CD4-positive, alpha-beta T cell (primary cell): ENCODE measurements at regions not wholly inside any gene's neighbourhood (a gene's known extent, or its start where the extent isn't known, plus 50 kb on each side); places are given as distances from the start of the nearest gene placed in this dataset.

ENCODE experiments used
- ATAC-seq: fragments of 200-7000 bp; cut with Tn5 transposase; one replicate; pipeline ENCODE4 v1.10.0; 2022; ENCODE audit warnings: mild to moderate bottlenecking; ENCODE audit not compliant: poor library complexity
- CTCF ChIA-PET: fragments of 350-600 bp; sonication (Branson Sonifier 250); formaldehyde crosslinking; loops from one replicate; lab custom pipeline; 2021; ENCODE audit warnings: antibody characterized with exemption, inconsistent platforms; lab: Charles Lee
- POLR2A ChIA-PET: fragments of 350-600 bp; sonication (Branson Sonifier 250); formaldehyde crosslinking; loops from one replicate; lab custom pipeline; 2021; ENCODE audit warnings: antibody characterized with exemption, inconsistent platforms; lab: Charles Lee
- DNase-seq, 14 experiments: peaks; one replicate each; pipeline ENCODE4 v3.0.0-alpha.2; 2013 to 2020; ENCODE audit warnings: mixed read lengths in 2 of 14
- H3K27ac ChIP-seq, 2 donors: one replicate each; pipeline versions ENCODE4 v1.5.1 to v1.7.0; 2013; ENCODE audit warnings: low read length in 2 of 2, low read depth in 1 of 2, mild to moderate bottlenecking in 1 of 2
- H3K27me3 ChIP-seq, 2 experiments: 1 replicate in 1 of 2; 2 replicates in 1 of 2; pipeline versions ENCODE4 v1.6.1 to v1.7.0; 2013; ENCODE audit warnings: low read length in 2 of 2, control low read depth in 1 of 2, mild to moderate bottlenecking in 1 of 2, moderate library complexity in 1 of 2; ENCODE audit not compliant: insufficient read depth in 2 of 2, control insufficient read depth in 1 of 2
- H3K36me3 ChIP-seq: one replicate; pipeline ENCODE4 v1.6.1; 2013; ENCODE audit warnings: low read length, control low read depth; ENCODE audit not compliant: insufficient read depth
- H3K4me1 ChIP-seq: one replicate; pipeline ENCODE4 v1.6.1; 2013; ENCODE audit warnings: low read length, control low read depth; ENCODE audit not compliant: insufficient read depth
- H3K4me3 ChIP-seq: one replicate; pipeline ENCODE4 v1.5.1; 2013; ENCODE audit warnings: mild to moderate bottlenecking, low read length, moderate library complexity
- H3K9me3 ChIP-seq, 2 experiments: 1 replicate in 1 of 2; 2 replicates in 1 of 2; pipeline versions ENCODE4 v1.6.1 to v1.7.0; 2013; ENCODE audit warnings: low read length in 2 of 2, mild to moderate bottlenecking in 2 of 2, control low read depth in 1 of 2, moderate library complexity in 1 of 2; ENCODE audit not compliant: control insufficient read depth in 1 of 2, insufficient read depth in 1 of 2
- H3K27ac Mint-ChIP-seq: one replicate; pipeline ENCODE4 v1.8.0; 2020; ENCODE audit warnings: mixed read lengths
- H3K27me3 Mint-ChIP-seq: one replicate; pipeline ENCODE4 v1.8.0; 2021; ENCODE audit warnings: mixed read lengths
- H3K36me3 Mint-ChIP-seq: one replicate; pipeline ENCODE4 v1.8.0; 2021; ENCODE audit warnings: low read depth, mixed read lengths
- H3K4me1 Mint-ChIP-seq: one replicate; pipeline ENCODE4 v1.8.0; 2021; ENCODE audit warnings: low read depth, mixed read lengths
- H3K4me3 Mint-ChIP-seq: one replicate; pipeline ENCODE4 v1.8.0; 2020; ENCODE audit warnings: mild to moderate bottlenecking, mixed read lengths
- H3K9me3 Mint-ChIP-seq: one replicate; pipeline ENCODE4 v1.8.0; 2020; ENCODE audit warnings: mixed read lengths
- CTCF ChIP-seq: fragments of 200-600 bp; IDR thresholded peaks from one replicate; pipeline ENCODE4 v1.8.0; 2022; ENCODE audit warnings: antibody characterized with exemption, mild to moderate bottlenecking
- intact Hi-C, 2 experiments: fragments of 100-400 bp; cut with DNase I in 1 of 2; cut with micrococcal nuclease in 1 of 2; formaldehyde crosslinking; loops; one replicate each; pipeline versions ENCODE4 v1.15.1 to v1.9.0; 2023 to 2025; cut with DNase I, micrococcal nuclease

- Histone ChIP-seq H3K27me3 (no peaks in the 10 kb centered on the region), H3K36me3 (no peaks in the 10 kb centered on the region), H3K9me3 (no peaks in the 10 kb centered on the region), H3K4me3 (no peak overlapping the region), H3K27ac (no peak overlapping the region), H3K4me1 (no peaks in the 10 kb centered on the region)
- Mint-ChIP-seq H3K36me3 (no peaks in the 10 kb centered on the region), H3K9me3 (no peaks in the 10 kb centered on the region), H3K4me3 (no peak overlapping the region), H3K4me1 (no peaks in the 10 kb centered on the region), H3K27ac (no peak overlapping the region), H3K27me3 (peaks cover 13% of the 10 kb centered on the region)
- ATAC-seq = no peak
- DNase-seq = no peak
- ChIA-PET CTCF (no interaction called here), POLR2A (no interaction called here)
- TF ChIP-seq CTCF = no peak
- intact Hi-C loops = no loop called here
Observed at GRCh38 chr15:62684123-62684808, 358.3 kb upstream of the TPM1 start.

GRCh38 chr15:62691008-62691407, 351.5 kb upstream of the TPM1 start:
- ChIA-PET POLR2A (no interaction called here), CTCF (no interaction called here)
- intact Hi-C loops = no loop called here
- Mint-ChIP-seq H3K9me3 (no peaks in the 10 kb centered on the region), H3K36me3 (no peaks in the 10 kb centered on the region), H3K27ac (no peak overlapping the region), H3K4me3 (no peak overlapping the region), H3K4me1 (no peaks in the 10 kb centered on the region), H3K27me3 (no peaks in the 10 kb centered on the region)
- Histone ChIP-seq H3K27me3 (no peaks in the 10 kb centered on the region), H3K36me3 (no peaks in the 10 kb centered on the region), H3K4me3 (no peak overlapping the region), H3K4me1 (no peaks in the 10 kb centered on the region), H3K9me3 (no peaks in the 10 kb centered on the region), H3K27ac (no peak overlapping the region)
- no peak for DNase-seq
- no peak for ATAC-seq
- no peak for TF ChIP-seq CTCF

GRCh38 chr15:62697636-62698035, 344.9 kb upstream of the TPM1 start:
- H3K4me3 ChIP-seq = no peak overlapping the region
- ATAC-seq = no peak
- ChIA-PET CTCF (interaction anchor here (0.6 kb wide), 1 partner anchor 16 kb away, joined by 3 read pairs; no protein-coding TSS in a partner anchor), POLR2A (no interaction called here)
- no peak for DNase-seq
- intact Hi-C loops = no loop called here
- no peaks in the 10 kb centered on the region for H3K36me3 Mint-ChIP-seq
- no peak overlapping the region for H3K4me3 Mint-ChIP-seq
- H3K27ac ChIP-seq = no peak overlapping the region
- no peaks in the 10 kb centered on the region for H3K9me3 ChIP-seq
- TF ChIP-seq CTCF = no peak
- H3K4me1 Mint-ChIP-seq = no peaks in the 10 kb centered on the region
- H3K27ac Mint-ChIP-seq = no peak overlapping the region
- no peaks in the 10 kb centered on the region for H3K4me1 ChIP-seq
- H3K27me3 ChIP-seq = no peaks in the 10 kb centered on the region
- no peaks in the 10 kb centered on the region for H3K36me3 ChIP-seq
- H3K27me3 Mint-ChIP-seq = no peaks in the 10 kb centered on the region
- no peaks in the 10 kb centered on the region for H3K9me3 Mint-ChIP-seq
